Ishikawa (cell line): ENCODE measurements at regions not wholly inside any gene's neighbourhood (a gene's known extent, or its start where the extent isn't known, plus 50 kb on each side); places are given as distances from the start of the nearest gene placed in this dataset.

Experiments used
- CEBPB ChIP-seq: IDR thresholded peaks from 2 replicates; pipeline ENCODE4 v1.6.1; 2012
- CREB1 ChIP-seq: IDR thresholded peaks from 2 replicates; pipeline ENCODE4 v1.6.1; 2012; ENCODE audit warnings: low read depth
- EGR1 ChIP-seq: IDR thresholded peaks from 2 replicates; pipeline ENCODE4 v1.6.1; 2012
- EP300 ChIP-seq: IDR thresholded peaks from 2 replicates; pipeline ENCODE4 v1.6.1; 2012; ENCODE audit warnings: borderline replicate concordance
- FOXM1 ChIP-seq: IDR thresholded peaks from 2 replicates; pipeline ENCODE4 v1.6.1; 2012; ENCODE audit warnings: low read depth, borderline replicate concordance
- MAX ChIP-seq: IDR thresholded peaks from 2 replicates; pipeline ENCODE4 v1.6.1; 2012
- NFIC ChIP-seq: IDR thresholded peaks from 2 replicates; pipeline ENCODE4 v1.6.1; 2012
- RAD21 ChIP-seq: IDR thresholded peaks from 2 replicates; pipeline ENCODE4 v1.6.1; 2012; ENCODE audit warnings: low read depth
- REST ChIP-seq: IDR thresholded peaks from 2 replicates; pipeline ENCODE4 v1.6.1; 2012; ENCODE audit warnings: low read depth, mild to moderate bottlenecking
- TAF1 ChIP-seq: IDR thresholded peaks from 2 replicates; pipeline ENCODE4 v1.6.1; 2012; ENCODE audit warnings: low read depth, mild to moderate bottlenecking
- TCF12 ChIP-seq: IDR thresholded peaks from 2 replicates; pipeline ENCODE4 v1.6.1; 2012; ENCODE audit warnings: low read depth
- TEAD4 ChIP-seq: IDR thresholded peaks from 2 replicates; pipeline ENCODE4 v1.6.1; 2012
- USF1 ChIP-seq: IDR thresholded peaks from 2 replicates; pipeline ENCODE4 v1.6.1; 2012
- YY1 ChIP-seq: IDR thresholded peaks from 2 replicates; pipeline ENCODE4 v1.6.1; 2012; ENCODE audit warnings: low read depth
- ZBTB7A ChIP-seq: IDR thresholded peaks from 2 replicates; pipeline ENCODE4 v1.6.1; 2012; ENCODE audit warnings: low read depth

- TF ChIP-seq EGR1, result no peak
- TF ChIP-seq TCF12, result no peak
- no peak for TF ChIP-seq MAX
- no peak for TF ChIP-seq YY1
- no peak for TF ChIP-seq EP300
- TF ChIP-seq ZBTB7A, result no peak
- TF ChIP-seq REST, result no peak
- no peak for TF ChIP-seq TAF1
- TF ChIP-seq FOXM1, result no peak
Measured at GRCh38 chr17:36844013-36844412, 93.3 kb upstream of the LHX1 start.

DNA sequence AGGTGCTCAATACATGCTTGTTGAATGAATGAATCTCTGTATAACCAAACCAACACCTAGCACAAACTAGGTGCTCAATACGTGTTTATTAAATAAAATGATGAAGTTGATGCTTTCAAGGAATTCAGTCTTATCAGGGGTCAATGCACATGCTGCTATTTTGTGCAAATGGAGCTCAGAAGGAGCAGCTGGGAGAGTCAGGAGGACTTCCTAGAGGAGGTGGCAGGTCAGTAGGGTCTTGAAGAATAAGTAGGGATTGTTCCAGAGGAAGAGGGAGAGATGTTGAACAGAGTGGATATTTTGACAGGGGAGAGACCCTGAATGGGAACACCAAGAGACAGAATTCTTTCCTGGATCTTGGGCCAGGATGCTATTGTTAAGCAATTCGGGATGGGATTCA lies 92.7 kb upstream of the LHX1 start:
- TF ChIP-seq CEBPB (no peak), TAF1 (no peak), EP300 (no peak), TEAD4 (no peak), ZBTB7A (no peak), CREB1 (no peak)

DNA sequence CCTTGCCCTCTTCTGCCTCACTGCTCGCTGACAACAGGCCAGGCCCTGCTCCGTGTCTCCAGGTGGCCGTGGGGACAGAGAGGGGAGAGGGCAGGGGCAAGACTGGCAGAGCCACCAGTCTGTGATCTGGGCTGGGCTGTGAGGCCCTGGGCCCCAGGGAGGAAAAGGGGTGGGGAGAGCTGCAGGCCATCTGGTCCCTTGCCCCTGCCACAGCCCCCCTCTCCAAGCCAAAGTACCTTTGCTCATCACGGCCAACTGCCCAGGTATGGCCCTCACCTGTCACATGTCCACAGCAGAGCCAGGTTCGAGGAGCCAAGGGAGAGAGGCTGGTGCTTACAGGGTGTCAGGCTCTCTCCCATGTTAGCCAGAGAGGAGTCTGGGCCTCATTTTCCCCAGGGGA lies 91.4 kb upstream of the LHX1 start:
- TF ChIP-seq TAF1 (no peak), FOXM1 (no peak), TCF12 (no peak), REST (no peak), MAX (no peak), EP300 (no peak), CEBPB (no peak), ZBTB7A (no peak), TEAD4 (no peak), YY1 (no peak), NFIC (no peak), RAD21 (no peak), CREB1 (no peak), USF1 (no peak), EGR1 (no peak)

GRCh38 chr17:36846410-36847292 lies 90.6 kb upstream of the LHX1 start:
- TF ChIP-seq REST (no peak), ZBTB7A (no peak), CEBPB (no peak), TAF1 (no peak), EP300 (no peak), MAX (no peak), TCF12 (no peak), RAD21 (no peak), USF1 (no peak), EGR1 (no peak), NFIC (no peak)
